ENCODE measurements at regions not wholly inside any gene's neighbourhood (a gene's known extent, or its start where the extent isn't known, plus 50 kb on each side); places are given as distances from the start of the nearest gene placed in this dataset.

GRCh38 chr12:123055281-123055766 lies 74.8 kb downstream of the ARL6IP4 start:
- TF ChIP-seq CTCF (IDR thresholded peaks at IDR 0.05; ENCODE audit: insufficient read depth, low read length, poor library complexity, severe bottlenecking) (no peak), EZH2phosphoT487 (conservative IDR thresholded peaks at IDR 0.05; ENCODE audit: low read length) (no peak)

Data from SU-DHL-6 (cell line).